ENCODE measurements at regions not wholly inside any gene's neighbourhood (a gene's known extent, or its start where the extent isn't known, plus 50 kb on each side); places are given as distances from the start of the nearest gene placed in this dataset.

DNA sequence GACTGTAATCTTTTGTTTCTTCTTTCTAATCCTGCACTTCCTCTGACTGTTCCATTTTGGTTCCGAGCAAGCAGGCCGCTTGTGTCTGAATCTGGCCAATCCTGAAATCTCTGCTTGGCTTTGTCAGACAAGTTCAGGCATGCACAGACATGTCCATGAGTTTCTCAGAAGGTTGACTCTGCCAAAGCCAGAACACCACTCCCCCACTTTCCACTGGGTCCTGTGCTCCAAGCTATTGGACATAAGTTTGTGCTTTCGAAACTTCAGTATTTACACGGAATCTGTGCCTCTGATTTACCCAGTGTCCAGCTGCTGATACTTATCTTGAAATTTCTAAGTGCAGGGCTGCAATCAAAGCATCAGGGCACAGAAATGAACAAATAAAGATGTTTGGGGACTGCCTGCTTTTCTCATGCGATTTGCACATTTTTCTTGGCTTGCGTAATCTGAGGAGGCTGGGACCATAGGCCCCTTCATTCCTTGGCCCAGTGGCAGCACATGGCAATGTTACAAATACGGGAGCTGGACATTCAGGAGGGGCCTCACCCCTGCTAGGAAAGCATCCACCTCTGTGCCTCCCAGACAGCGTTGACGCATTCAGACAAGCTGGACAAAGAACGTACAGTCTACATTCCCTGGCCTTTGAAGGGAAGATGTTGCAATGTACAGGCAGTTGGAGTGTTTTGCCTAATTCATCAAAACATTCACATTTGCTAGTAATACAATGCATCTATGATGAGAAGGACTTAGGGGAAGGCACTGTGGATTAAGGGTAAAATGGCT, 209.2 kb upstream of the PAPPA start:
- no peak for TF ChIP-seq EZH2 (IDR thresholded peaks at IDR 0.05; ENCODE audit: insufficient read depth, poor library complexity, severe bottlenecking)
- no peak for TF ChIP-seq EZH2phosphoT487 (IDR thresholded peaks at IDR 0.05; ENCODE audit: insufficient read depth, low read depth)
